22Rv1 (cell line): ENCODE measurements at regions not wholly inside any gene's neighbourhood (a gene's known extent, or its start where the extent isn't known, plus 50 kb on each side); places are given as distances from the start of the nearest gene placed in this dataset.
A peak's percentile ranks its signal among the peaks of the same experiment; 100 is the strongest.

Experiments used
- H3K27ac ChIP-seq: fragments of 450-650 bp; 2 replicates; pipeline ENCODE4 v1.5.1; 2017
- ZFX ChIP-seq: fragments of 450-650 bp; IDR thresholded peaks from 2 replicates; pipeline ENCODE4 v1.6.1; 2017; ENCODE audit warnings: antibody characterized with exemption, borderline replicate concordance
- TF ChIP-seq, protein P1 (sequence below): fragments of 450-650 bp; IDR thresholded peaks from 2 replicates; pipeline ENCODE4 v1.5.1; 2017; ENCODE audit warnings: mild to moderate bottlenecking

DNA sequence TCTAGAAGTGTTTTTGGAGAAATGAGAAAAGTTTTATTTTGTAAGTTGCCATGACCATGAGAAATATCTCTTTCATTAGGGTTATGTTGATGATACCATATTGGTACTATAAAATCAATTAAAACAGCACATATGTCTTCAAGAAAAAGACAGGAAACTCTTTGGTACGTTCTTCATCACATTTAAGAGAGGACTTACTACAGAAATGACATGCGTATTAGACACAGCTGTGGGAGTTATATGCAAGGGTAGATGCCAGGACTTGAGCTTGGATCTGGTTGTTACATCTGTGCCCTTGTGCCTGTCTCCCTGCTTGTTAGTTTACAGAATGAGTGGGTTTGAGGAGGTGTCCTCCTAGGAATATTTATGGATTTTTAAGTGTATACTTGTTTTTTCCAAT is 103.4 kb upstream of the P2RY1 start:
- H3K27ac ChIP-seq: no peak overlapping the region
- no peak for TF ChIP-seq ZFX
- TF ChIP-seq, protein P1, sequence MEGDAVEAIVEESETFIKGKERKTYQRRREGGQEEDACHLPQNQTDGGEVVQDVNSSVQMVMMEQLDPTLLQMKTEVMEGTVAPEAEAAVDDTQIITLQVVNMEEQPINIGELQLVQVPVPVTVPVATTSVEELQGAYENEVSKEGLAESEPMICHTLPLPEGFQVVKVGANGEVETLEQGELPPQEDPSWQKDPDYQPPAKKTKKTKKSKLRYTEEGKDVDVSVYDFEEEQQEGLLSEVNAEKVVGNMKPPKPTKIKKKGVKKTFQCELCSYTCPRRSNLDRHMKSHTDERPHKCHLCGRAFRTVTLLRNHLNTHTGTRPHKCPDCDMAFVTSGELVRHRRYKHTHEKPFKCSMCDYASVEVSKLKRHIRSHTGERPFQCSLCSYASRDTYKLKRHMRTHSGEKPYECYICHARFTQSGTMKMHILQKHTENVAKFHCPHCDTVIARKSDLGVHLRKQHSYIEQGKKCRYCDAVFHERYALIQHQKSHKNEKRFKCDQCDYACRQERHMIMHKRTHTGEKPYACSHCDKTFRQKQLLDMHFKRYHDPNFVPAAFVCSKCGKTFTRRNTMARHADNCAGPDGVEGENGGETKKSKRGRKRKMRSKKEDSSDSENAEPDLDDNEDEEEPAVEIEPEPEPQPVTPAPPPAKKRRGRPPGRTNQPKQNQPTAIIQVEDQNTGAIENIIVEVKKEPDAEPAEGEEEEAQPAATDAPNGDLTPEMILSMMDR: no peak

DNA sequence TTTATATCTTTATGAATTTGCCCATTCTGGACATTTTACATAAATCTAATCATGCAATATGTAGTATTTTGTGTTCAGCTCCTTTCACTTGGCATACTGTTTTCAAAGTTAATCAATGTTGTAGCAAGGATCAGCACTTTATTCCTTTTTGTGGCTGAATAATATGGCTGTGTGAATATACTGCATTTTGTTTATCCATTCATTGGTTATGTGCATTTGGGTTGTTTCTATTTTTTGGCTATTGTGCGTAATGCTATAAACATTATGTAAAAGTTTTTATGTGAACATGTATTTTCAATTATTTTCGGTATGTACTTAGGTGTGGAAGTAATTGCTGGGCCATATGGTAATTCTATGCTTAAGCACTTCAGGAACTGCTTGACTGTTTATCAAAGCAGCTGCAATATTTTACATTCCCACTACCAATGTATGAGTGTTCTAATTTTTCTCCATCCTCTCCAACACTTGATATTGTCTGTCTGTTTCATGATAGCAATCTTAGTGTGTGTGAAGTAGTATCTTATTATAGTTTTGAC is 101.3 kb upstream of the P2RY1 start:
- H3K27ac ChIP-seq: no peak overlapping the region
- TF ChIP-seq, protein P1: no peak
- TF ChIP-seq ZFX: no peak

DNA sequence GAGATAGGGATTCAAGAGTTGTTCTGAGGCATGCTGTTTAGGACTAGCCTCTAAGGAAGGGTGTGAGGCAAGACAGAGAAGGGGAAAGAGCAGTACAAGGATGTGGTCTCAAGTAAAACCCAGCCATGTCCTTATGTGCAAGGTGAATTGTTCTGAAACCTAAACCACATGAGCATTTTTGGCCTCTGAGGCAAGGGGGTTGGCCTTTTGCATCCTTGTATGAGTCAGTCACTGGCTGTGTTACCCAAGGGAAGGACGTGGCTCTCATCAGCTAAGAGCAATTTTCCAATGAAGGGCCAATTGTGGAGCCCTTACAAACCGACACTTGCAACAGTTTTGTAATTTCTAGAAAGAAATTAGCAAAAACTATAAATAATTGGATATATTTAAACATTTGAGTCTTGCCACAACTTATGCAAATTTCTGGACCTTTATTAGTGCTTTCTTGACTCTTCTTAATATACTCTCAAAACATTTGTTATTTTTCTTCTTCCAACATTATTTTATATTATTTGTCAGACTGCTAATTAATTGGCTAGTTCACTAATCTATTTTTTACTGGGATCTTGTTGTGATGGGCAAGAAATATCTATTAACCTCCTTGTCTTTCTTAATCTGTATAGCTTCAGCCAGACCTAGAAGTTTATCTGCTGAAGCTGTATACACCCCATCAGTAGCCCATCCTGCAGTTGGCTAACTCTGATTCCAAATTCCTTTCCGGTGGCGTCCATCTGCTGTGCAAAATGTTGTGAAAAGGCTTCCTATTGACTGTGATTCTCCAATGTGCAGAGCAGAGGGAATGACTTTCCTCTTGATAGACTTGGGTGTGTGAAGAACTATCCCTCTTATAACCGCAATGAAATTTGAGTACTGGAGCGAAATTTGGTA is 97.7 kb upstream of the P2RY1 start:
- peak overlapping the region; percentile 48 for H3K27ac ChIP-seq
- TF ChIP-seq, protein P1: no peak
- TF ChIP-seq ZFX: no peak

DNA sequence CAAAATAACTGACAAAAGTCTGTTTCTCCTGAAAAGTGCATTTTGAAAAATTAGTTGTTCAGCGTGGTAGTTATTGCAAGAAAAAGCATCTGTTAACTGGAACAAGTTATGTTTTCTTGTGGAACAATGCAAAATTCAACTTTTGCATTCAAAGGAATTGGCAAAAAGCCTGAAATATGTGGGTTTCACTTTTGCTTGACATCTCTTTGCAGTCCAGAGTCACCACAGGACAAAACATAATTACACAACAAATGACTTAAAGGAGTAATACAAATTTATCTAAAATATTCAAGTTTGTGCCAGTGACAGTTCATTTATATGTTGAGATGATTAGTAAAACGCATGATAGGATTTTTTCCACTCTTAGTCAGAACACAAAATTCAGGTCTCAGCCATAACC is 96.3 kb upstream of the P2RY1 start:
- TF ChIP-seq, protein P1: no peak
- TF ChIP-seq ZFX: no peak
- H3K27ac ChIP-seq: no peak overlapping the region

DNA sequence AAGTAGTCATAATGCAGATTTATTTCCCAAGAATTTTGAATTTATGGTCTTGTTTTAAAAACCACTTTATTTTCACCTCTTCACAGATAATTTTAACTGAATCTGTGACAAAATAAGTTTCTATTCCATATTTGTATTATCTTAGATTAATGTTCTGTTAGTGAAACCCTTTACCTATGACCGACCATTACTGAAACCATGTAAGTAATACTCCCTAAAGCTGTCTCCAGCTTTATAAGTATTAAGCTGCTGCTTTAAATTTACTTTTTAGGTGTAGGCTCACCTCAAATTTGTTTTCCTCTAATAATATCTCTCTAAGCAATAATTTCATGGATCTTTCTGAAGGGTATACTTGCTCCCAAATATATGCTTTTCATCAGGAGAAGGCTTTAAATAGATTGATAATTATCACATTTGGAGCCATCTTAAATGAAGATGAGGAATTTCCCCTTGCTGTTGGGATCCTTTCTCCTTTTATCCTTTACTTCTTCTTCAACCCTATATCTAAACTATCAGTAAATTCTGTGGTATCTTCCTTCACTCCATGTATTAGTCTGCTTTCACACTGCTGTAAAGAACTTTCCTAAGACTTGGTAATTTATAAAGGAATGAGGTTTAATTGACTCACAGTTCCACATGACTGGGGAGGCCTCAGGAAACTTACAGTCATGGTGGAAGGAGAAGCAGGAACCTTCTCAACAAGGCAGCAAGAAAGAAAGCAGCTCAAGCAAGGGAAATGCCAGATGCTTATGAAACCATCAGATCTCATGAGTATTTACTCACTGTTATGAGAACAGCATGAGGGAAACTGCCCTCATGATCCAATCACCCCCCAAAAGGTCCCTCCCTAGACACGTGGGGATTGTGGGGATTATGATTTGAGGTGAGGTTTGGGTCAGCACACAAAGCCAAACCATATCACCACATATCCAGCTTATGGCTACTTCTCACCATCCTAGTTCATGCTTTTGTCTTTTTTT is 92.3 kb upstream of the P2RY1 start:
- TF ChIP-seq, protein P1: no peak
- no peak for TF ChIP-seq ZFX
- H3K27ac ChIP-seq: no peak overlapping the region

DNA sequence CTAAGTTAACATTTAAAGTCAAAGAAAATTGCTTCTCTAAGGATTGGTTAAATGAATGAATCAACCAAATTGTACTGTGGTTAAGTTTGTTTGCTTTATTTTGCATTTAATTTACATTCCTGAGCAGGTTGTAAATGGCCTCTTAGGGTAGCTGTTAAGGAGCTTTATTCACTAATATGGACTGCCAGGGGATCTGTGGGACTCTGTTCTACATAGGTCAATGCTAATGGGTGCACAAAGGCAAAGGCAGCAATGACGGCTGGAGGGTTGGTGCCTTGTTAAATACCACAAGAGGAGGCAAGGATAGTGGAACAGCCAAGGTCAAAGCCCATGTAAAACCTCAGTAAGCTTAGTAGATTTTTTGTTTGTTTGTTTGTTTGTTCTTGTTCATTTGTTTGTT is 89.3 kb upstream of the P2RY1 start:
- no peak for TF ChIP-seq ZFX
- TF ChIP-seq, protein P1: no peak
- no peak overlapping the region for H3K27ac ChIP-seq
